CD4-positive, alpha-beta T cell treated with Interleukin-15 for 1 hour (primary cell): ENCODE measurements at regions not wholly inside any gene's neighbourhood (a gene's known extent, or its start where the extent isn't known, plus 50 kb on each side); places are given as distances from the start of the nearest gene placed in this dataset.

Source experiments
- DNase-seq: peaks from one replicate; pipeline ENCODE4 v3.0.0-alpha.2; 2020

DNA sequence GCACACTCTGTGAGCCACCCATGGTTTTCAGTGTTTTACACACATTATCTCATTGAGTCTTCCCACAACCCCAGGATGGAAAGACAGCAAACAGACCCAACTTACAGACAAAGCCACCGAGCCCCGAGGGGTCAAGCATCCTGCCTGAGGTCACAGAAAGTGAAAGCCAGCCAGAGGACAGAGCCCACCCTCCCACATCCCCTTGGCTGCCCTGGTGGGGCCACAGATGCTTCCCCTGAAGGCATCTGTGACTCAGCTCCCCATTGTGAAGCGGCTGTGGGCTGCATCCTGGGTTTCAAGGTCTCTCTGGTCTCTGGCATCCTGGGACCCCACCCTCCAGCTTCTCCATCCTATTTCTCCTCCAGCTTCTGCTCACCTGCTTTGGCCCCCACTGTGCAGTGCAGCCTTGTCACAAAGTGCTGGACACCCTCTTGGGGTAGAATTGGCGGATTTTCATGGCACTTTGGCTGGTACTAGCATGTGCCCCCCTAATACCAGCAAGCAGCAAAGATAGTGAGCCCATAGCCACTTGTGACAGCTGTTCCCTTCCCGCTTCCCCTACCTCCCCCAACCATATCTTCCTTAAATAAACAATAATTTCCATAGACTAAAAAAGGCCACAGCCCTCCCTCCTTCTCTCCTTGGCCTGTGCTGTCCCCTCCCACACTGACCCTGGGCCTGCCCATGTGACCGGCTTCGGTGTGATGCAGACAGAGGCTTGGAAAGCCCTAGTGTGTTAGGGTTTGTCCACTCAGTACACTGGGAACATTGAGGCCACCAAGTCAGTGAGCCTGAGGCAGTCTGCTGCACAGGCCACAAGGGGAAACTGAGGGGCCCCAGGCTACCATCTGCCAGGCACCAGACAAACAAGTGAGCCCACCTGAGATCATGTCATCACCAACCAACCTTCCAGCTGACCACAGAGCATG, 53.9 kb upstream of the SHISAL1 start:
- no peak for DNase-seq

GRCh38 chr22:44365832-44366231, 53.1 kb upstream of the SHISAL1 start:
- no peak for DNase-seq

- DNase-seq: no peak
Measured at GRCh38 chr22:44365191-44365590, 52.4 kb upstream of the SHISAL1 start.

- DNase-seq: no peak
Measured at GRCh38 chr22:44364751-44365130, 52.0 kb upstream of the SHISAL1 start.

GRCh38 chr22:44363980-44364750, 51.4 kb upstream of the SHISAL1 start:
- DNase-seq: no peak

DNA sequence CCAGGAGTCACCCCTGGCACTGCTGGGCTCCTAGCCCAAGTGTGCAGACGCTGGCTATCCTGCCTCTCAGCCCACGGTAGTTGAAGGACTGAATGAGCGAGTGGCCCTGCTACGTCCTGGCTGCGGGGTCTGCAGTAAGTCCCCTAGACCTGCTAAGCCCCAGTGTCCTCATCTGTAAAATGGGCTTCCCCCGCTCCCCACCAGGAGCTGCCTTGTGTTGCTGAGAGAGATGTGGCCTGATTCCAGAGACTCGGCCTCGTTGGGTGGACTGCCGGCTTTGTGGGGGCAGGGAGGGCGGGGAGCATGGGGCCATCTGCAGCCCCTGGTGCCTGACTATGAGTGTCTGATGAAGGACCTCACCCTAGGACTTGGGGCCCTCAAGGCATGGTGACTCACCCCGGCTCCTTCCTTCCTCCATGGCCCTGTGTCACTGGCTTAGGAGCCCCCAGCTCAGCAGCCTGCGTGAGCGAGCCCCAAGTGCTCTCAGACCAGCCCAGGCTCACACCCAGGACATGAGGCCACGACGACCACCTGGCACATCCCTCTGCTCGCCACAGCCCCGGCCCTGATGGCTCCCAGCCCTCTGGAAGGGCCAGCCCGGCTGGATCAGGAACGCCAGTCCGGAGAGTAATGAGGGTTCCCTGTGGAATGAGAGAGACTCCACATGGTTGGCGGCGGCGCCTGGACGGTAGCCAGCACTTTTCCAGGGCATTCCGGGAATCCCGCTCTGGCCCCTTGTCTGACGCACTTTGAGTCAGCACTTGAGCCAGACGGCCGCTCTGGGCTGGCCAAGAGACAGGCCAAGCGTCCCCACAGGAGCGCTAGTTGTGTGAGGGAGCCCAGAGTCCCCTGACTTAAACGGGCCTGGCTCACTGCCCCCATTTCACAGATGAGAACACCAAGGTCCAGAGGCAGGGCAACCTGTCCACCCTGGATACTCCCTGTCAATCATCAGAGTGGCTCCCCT, 50.5 kb upstream of the SHISAL1 start:
- DNase-seq: no peak

DNA sequence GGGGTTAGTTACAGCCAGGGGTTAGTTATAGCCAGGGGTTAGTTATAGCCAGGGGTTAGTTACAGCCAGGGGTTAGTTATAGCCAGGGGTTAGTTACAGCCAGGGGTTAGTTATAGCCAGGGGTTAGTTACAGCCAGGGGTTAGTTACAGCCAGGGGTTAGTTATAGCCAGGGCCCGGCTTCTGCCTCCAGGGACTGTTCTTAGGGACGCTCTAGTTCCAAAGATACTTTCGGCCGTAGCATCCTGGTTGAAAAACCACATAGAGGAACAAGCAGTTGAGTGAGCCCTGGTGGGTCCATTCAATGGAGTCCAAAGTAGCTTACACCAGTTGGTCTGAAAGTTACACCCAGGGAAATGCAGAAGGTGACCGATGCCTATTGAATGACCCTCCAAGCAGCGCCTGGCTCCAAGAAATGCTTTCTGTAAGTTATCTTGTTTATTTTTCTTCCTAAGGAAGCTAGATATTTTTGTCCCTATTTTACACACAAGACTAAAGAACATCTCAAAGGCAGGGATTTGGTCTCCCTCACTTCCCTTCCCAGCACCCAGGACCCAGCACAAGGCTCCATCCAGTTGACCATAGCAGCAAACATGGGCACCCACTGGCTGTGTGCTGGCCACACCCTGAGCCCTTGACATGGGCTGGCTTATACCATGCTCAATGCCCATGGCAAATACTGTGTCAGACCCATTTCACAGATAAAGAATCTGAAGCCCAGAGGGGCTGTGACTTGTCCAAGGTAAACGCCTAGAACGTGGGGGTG, 49.7 kb upstream of the SHISAL1 start:
- DNase-seq: no peak
